ENCODE measurements at regions not wholly inside any gene's neighbourhood (a gene's known extent, or its start where the extent isn't known, plus 50 kb on each side); places are given as distances from the start of the nearest gene placed in this dataset.

DNA sequence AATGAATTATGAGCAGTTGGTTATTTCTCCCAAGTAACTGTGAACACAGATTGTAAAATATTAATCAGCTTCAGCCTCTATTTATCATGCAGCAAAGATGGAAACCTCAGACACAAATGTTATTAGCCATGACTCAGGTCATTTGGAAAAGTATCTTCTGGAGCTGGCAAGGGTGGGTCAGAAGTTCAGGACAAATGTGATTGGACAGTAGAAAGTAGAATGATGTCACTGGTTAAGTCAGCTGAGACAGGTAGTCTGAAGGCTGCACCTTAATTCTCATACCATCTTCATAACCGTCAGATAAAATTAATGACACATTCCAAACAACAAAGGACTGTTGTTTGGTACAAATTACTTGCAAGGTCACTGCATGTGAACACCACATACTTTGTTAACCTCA is 140.2 kb downstream of the EMB start:
- TF ChIP-seq ZNF785 (CRISPR knock-in tag; IDR thresholded peaks at IDR 0.05) (no peak), MCM5 (IDR thresholded peaks at IDR 0.05; ENCODE audit: low read depth) (no peak), FIP1L1 (IDR thresholded peaks at IDR 0.05; ENCODE audit: low read depth, low read length, poor library complexity, severe bottlenecking) (no peak), POLR2AphosphoS5 (IDR thresholded peaks at IDR 0.05; ENCODE audit: control insufficient read depth, insufficient read depth, low read depth, low read length) (no peak), EP300 (IDR thresholded peaks at IDR 0.05; ENCODE audit: low read length) (no peak), EZH2 (IDR thresholded peaks at IDR 0.05; ENCODE audit: borderline replicate concordance, low read depth, low read length) (no peak), MAFF (IDR thresholded peaks at IDR 0.05; ENCODE audit: low read length) (no peak), SETDB1 (IDR thresholded peaks at IDR 0.05; ENCODE audit: low read length) (no peak), JUND (IDR thresholded peaks at IDR 0.05; ENCODE audit: borderline replicate concordance, low read depth, low read length) (no peak), JUND (tag; IDR thresholded peaks at IDR 0.05; ENCODE audit: borderline replicate concordance, low read depth, low read length) (no peak), FOS (IDR thresholded peaks at IDR 0.05; ENCODE audit: extremely low read depth, insufficient read length) (no peak), OTX1 (CRISPR knock-in tag; IDR thresholded peaks at IDR 0.05) (no peak)
- TF ChIP-seq, protein P1, sequence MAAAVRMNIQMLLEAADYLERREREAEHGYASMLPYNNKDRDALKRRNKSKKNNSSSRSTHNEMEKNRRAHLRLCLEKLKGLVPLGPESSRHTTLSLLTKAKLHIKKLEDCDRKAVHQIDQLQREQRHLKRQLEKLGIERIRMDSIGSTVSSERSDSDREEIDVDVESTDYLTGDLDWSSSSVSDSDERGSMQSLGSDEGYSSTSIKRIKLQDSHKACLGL (CRISPR knock-in tag; IDR thresholded peaks at IDR 0.05; ENCODE audit: borderline replicate concordance, poor library complexity, severe bottlenecking), result no peak
- TF ChIP-seq, protein P2, sequence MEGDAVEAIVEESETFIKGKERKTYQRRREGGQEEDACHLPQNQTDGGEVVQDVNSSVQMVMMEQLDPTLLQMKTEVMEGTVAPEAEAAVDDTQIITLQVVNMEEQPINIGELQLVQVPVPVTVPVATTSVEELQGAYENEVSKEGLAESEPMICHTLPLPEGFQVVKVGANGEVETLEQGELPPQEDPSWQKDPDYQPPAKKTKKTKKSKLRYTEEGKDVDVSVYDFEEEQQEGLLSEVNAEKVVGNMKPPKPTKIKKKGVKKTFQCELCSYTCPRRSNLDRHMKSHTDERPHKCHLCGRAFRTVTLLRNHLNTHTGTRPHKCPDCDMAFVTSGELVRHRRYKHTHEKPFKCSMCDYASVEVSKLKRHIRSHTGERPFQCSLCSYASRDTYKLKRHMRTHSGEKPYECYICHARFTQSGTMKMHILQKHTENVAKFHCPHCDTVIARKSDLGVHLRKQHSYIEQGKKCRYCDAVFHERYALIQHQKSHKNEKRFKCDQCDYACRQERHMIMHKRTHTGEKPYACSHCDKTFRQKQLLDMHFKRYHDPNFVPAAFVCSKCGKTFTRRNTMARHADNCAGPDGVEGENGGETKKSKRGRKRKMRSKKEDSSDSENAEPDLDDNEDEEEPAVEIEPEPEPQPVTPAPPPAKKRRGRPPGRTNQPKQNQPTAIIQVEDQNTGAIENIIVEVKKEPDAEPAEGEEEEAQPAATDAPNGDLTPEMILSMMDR (IDR thresholded peaks at IDR 0.05 in 2 of 3, conservative IDR thresholded peaks at IDR 0.05 in 1 of 3; ENCODE audit: insufficient read depth in 2 of 3, low read depth in 1 of 3, low read length in 3 of 3), result no peak
